HepG2 (cell line): ENCODE measurements at regions not wholly inside any gene's neighbourhood (a gene's known extent, or its start where the extent isn't known, plus 50 kb on each side); places are given as distances from the start of the nearest gene placed in this dataset.

Experiments
- ATAC-seq: fragments of 200-7000 bp; cut with Tn5 transposase; 3 replicates; pipeline ENCODE4 v1.9.1; 2020; ENCODE audit warnings: mild to moderate bottlenecking, moderate library complexity
- BruUV-seq: library from RNA; stranded (reverse); fragments of 400-500 nt; replicated peaks from 2 replicates; lab custom pipeline; 2021; lab: Mats Ljungman, UMichigan
- CTCF ChIA-PET: fragments of 300-600 bp; formaldehyde crosslinking; extraction: SDS; loops from one replicate; lab custom pipeline; 2021; ENCODE audit warnings: low total read pairs, inconsistent platforms, low intra/inter-chr PET ratio; lab: Yijun Ruan, JAX
- POLR2A ChIA-PET: fragments of 350-600 bp; sonication (Branson Sonifier 250); formaldehyde crosslinking; loops from one replicate; lab custom pipeline; 2020; ENCODE audit warnings: antibody characterized with exemption, inconsistent platforms; lab: Yijun Ruan, JAX
- DNase-seq: peaks from one replicate; pipeline ENCODE4 v3.0.0-alpha.2; 2015; ENCODE audit warnings: low spot score
- FAIRE-seq: peaks from 3 replicates; lab custom pipeline; 2011; peaks lifted over from hg19 to GRCh38; lab: Jason Lieb, UNC
- H2AFZ ChIP-seq: one replicate; pipeline ENCODE4 v1.6.1; 2011; ENCODE audit warnings: low read length, inconsistent platforms
- H3K27ac ChIP-seq: fragments of 300-600 bp; 3 replicates; pipeline ENCODE4 v1.8.0; 2011; ENCODE audit warnings: mixed run types, mild to moderate bottlenecking, mixed read lengths, low read length, inconsistent platforms; ENCODE audit not compliant: insufficient read depth; ENCODE audit errors: extremely low read length
- H3K27me3 ChIP-seq, 2 experiments: fragments of 200-600 bp in 1 of 2; 2 replicates in 1 of 2; 3 replicates in 1 of 2; pipeline versions ENCODE4 v1.6.0 to v1.8.0; 2011; ENCODE audit warnings: low read length in 2 of 2, mild to moderate bottlenecking in 2 of 2, moderate library complexity in 2 of 2, inconsistent platforms in 1 of 2; ENCODE audit not compliant: insufficient read depth in 2 of 2, control insufficient read depth in 1 of 2
- H3K36me3 ChIP-seq, 2 experiments: fragments of 200-600 bp in 1 of 2; replicated peaks in 1 of 2; 2 replicates in 1 of 2; 3 replicates in 1 of 2; pipeline versions ENCODE4 v1.5.1 to v1.8.0; 2011; ENCODE audit warnings: low read length in 2 of 2, inconsistent platforms in 1 of 2; ENCODE audit not compliant: insufficient read depth in 2 of 2, control insufficient read depth in 1 of 2
- H3K4me1 ChIP-seq: 2 replicates; pipeline ENCODE4 v1.5.1; 2012; ENCODE audit warnings: low read length, inconsistent platforms; ENCODE audit not compliant: insufficient read depth
- H3K4me2 ChIP-seq: 2 replicates; pipeline ENCODE4 v1.6.0; 2011; ENCODE audit warnings: low read depth, low read length, inconsistent platforms
- H3K4me3 ChIP-seq, 3 experiments: fragments of 200-600 bp in 1 of 3; sonication (generic), shearing (Covaris generic) in 1 of 3; replicated peaks in 1 of 3; 2 replicates each; pipeline ENCODE4 v1.5.1; 2011 to 2016; ENCODE audit warnings: low read length in 3 of 3, inconsistent platforms in 2 of 3, low read depth in 2 of 3, mild to moderate bottlenecking in 2 of 3, control low read depth in 1 of 3, mixed read lengths in 1 of 3; ENCODE audit not compliant: insufficient read depth in 1 of 3
- H3K79me2 ChIP-seq: one replicate; pipeline ENCODE4 v1.6.1; 2011; ENCODE audit warnings: low read length, inconsistent platforms; ENCODE audit not compliant: insufficient read depth
- H3K9ac ChIP-seq: 2 replicates; pipeline ENCODE4 v1.6.0; 2011; ENCODE audit warnings: mild to moderate bottlenecking, low read depth, low read length, inconsistent platforms; ENCODE audit not compliant: insufficient read depth
- H3K9me3 ChIP-seq: 2 replicates; pipeline ENCODE4 v1.5.1; 2012; ENCODE audit warnings: mild to moderate bottlenecking, low read length
- H4K20me1 ChIP-seq: 2 replicates; pipeline ENCODE4 v1.6.0; 2011; ENCODE audit warnings: inconsistent platforms, mild to moderate bottlenecking, low read length, moderate library complexity; ENCODE audit not compliant: insufficient read depth
- ADNP ChIP-seq: sonication (generic); formaldehyde crosslinking; IDR thresholded peaks from 2 replicates; pipeline ENCODE4 v1.4.0; 2020; ENCODE audit warnings: missing genetic modification reagents
- AKAP8 ChIP-seq: sonication (generic); formaldehyde crosslinking; IDR thresholded peaks from 2 replicates; pipeline ENCODE4 v1.5.1; 2020; ENCODE audit warnings: mild to moderate bottlenecking, missing genetic modification reagents
- CEBPZ ChIP-seq: IDR thresholded peaks from 2 replicates; pipeline ENCODE4 v1.6.1; 2012; ENCODE audit warnings: low read length, improper control_type of control experiment
- CREBL2 ChIP-seq: sonication (generic); formaldehyde crosslinking; IDR thresholded peaks from 2 replicates; pipeline ENCODE4 v1.8.1; 2023; ENCODE audit warnings: missing genetic modification reagents, mild to moderate bottlenecking, borderline replicate concordance
- FOSL2 ChIP-seq: sonication (generic); formaldehyde crosslinking; IDR thresholded peaks from 2 replicates; pipeline ENCODE4 v1.4.0; 2020; ENCODE audit warnings: missing genetic modification reagents
- PLRG1 ChIP-seq: fragments of 450-650 bp; conservative IDR thresholded peaks from 2 replicates; pipeline ENCODE4 v1.6.1; 2016
- RBAK ChIP-seq: sonication (generic); formaldehyde crosslinking; IDR thresholded peaks from 2 replicates; pipeline ENCODE4 v1.5.1; 2020; ENCODE audit warnings: mild to moderate bottlenecking, missing genetic modification reagents
- SNAPC2 ChIP-seq: sonication (generic); formaldehyde crosslinking; IDR thresholded peaks from 2 replicates; pipeline ENCODE4 v1.8.1; 2022; ENCODE audit warnings: mild to moderate bottlenecking, missing genetic modification reagents
- SP2 ChIP-seq: sonication (generic); formaldehyde crosslinking; IDR thresholded peaks from 2 replicates; pipeline ENCODE4 v1.5.1; 2020; ENCODE audit warnings: mild to moderate bottlenecking, missing genetic modification reagents
- TAF15 ChIP-seq: fragments of 200-400 bp; formaldehyde crosslinking; IDR thresholded peaks from one replicate; pipeline ENCODE4 v1.6.1; 2018; ENCODE audit warnings: mild to moderate bottlenecking, low read depth, low read length; ENCODE audit not compliant: poor library complexity, severe bottlenecking
- ZBED4 ChIP-seq: sonication (generic); formaldehyde crosslinking; IDR thresholded peaks from 2 replicates; pipeline ENCODE4 v1.4.0; 2020; ENCODE audit warnings: missing genetic modification reagents, borderline replicate concordance
- ZBTB46 ChIP-seq: sonication (generic); formaldehyde crosslinking; IDR thresholded peaks from 2 replicates; pipeline ENCODE4 v1.4.0; 2020; ENCODE audit warnings: mild to moderate bottlenecking, missing genetic modification reagents, borderline replicate concordance
- ZNF136 ChIP-seq: sonication (generic); formaldehyde crosslinking; IDR thresholded peaks from 2 replicates; pipeline ENCODE4 v1.8.1; 2022; ENCODE audit warnings: low read depth, mild to moderate bottlenecking, moderate library complexity, missing genetic modification reagents
- ZNF547 ChIP-seq: sonication (generic); formaldehyde crosslinking; IDR thresholded peaks from 2 replicates; pipeline ENCODE4 v1.5.1; 2020; ENCODE audit warnings: mild to moderate bottlenecking, missing genetic modification reagents
- ZNF660 ChIP-seq: sonication (generic); formaldehyde crosslinking; IDR thresholded peaks from 2 replicates; pipeline ENCODE4 v1.5.1; 2020; ENCODE audit warnings: mild to moderate bottlenecking, low read depth, missing genetic modification reagents, borderline replicate concordance
- ZNF672 ChIP-seq: sonication (generic); formaldehyde crosslinking; IDR thresholded peaks from 2 replicates; pipeline ENCODE4 v1.8.1; 2022; ENCODE audit warnings: missing genetic modification reagents
- WGBS: methylation state at CpG from one replicate; pipeline ENCODE4 v1.1.6; 2017; ENCODE audit warnings: low lambda C conversion rate; 5-methylcytosine and 5-hydroxymethylcytosine counted together
- in situ Hi-C: cut with HindIII; loops from 2 replicates; pipeline ENCODE4 v1.10.0; 2017; ENCODE audit warnings: low pct_unique_long_range_greater_than_20kb; ENCODE audit not compliant: extremely low pct_ligation_motif_present
- intact Hi-C: fragments of 100-400 bp; cut with micrococcal nuclease; formaldehyde crosslinking; loops from one replicate; pipeline ENCODE4 v1.10.0; 2022; ENCODE audit not compliant: unreplicated experiment

- TF ChIP-seq ZNF660 (CRISPR knock-in tag) = no peak
Measured at GRCh38 chr6:45783716-45784115, 231.9 kb downstream of the CLIC5 start (continued).

- intact Hi-C loops = no loop called here
- BruUV-seq = no TSS peak
- Histone ChIP-seq H3K36me3 (no peaks in the 10 kb centered on the region), H2AFZ (no peak overlapping the region), H3K27ac (no peak overlapping the region), H3K9ac (no peak overlapping the region), H3K4me3 (no peak overlapping the region), H4K20me1 (no peaks in the 10 kb centered on the region), H3K79me2 (no peaks in the 10 kb centered on the region), H3K4me1 (no peaks in the 10 kb centered on the region), H3K27me3 (no peaks in the 10 kb centered on the region), H3K9me3 (no peaks in the 10 kb centered on the region), H3K4me2 (no peak overlapping the region)
- in situ Hi-C loops = no loop called here
- ChIA-PET CTCF (no interaction called here), POLR2A (no interaction called here)
- WGBS = 0% methylated on average over 3 of the region's 3 CpGs
- ATAC-seq (no peak), DNase-seq (no peak), FAIRE-seq (no peak)
- TF ChIP-seq SNAPC2 (CRISPR knock-in tag) (no peak), ZNF672 (no peak), SP2 (CRISPR knock-in tag) (no peak), TAF15 (no peak), CEBPZ (no peak), AKAP8 (CRISPR knock-in tag) (no peak), PLRG1 (no peak), ZBED4 (CRISPR knock-in tag) (no peak), ZNF547 (CRISPR knock-in tag) (no peak), FOSL2 (no peak), CREBL2 (no peak), ZNF136 (CRISPR knock-in tag) (no peak), ZBTB46 (CRISPR knock-in tag) (no peak), ADNP (CRISPR knock-in tag) (no peak), RBAK (CRISPR knock-in tag) (no peak)
Measured at GRCh38 chr6:45781890-45782289, 233.8 kb downstream of the CLIC5 start.
